ENCODE measurements at regions not wholly inside any gene's neighbourhood (a gene's known extent, or its start where the extent isn't known, plus 50 kb on each side); places are given as distances from the start of the nearest gene placed in this dataset.
A peak's percentile ranks its signal among the peaks of the same experiment; 100 is the strongest.

- no peak overlapping the region for H3K27ac ChIP-seq (replicated peaks)
- TF ChIP-seq CTCF (IDR thresholded peaks at IDR 0.05; ENCODE audit: borderline replicate concordance): no peak
- peaks cover 50% of the 10 kb centered on the region for H3K27me3 ChIP-seq (ENCODE audit: low read depth)
- intact Hi-C loops (cut with micrococcal nuclease): loop anchor here (5.0 kb wide), 2 partner anchors 240 to 255 kb away; partner anchors contain the start of gene SPO11
- peaks cover 4% of the 10 kb centered on the region for H3K9me3 ChIP-seq (replicated peaks)
- H3K4me1 ChIP-seq: peaks cover 8% of the 10 kb centered on the region
- H3K4me3 ChIP-seq: no peak overlapping the region
- no peak for DNase-seq
- no peaks in the 10 kb centered on the region for H3K36me3 ChIP-seq
These were observed 178.7 kb downstream of the BMP7 start for GRCh38 chr20:57087705-57088104.

GRCh38 chr20:57088436-57088835 is 178.0 kb downstream of the BMP7 start:
- intact Hi-C loops (cut with micrococcal nuclease): loop anchor here (5.0 kb wide), 2 partner anchors 239 to 254 kb away; partner anchors contain the start of gene SPO11
- Histone ChIP-seq H3K27me3 (ENCODE audit: low read depth) (peaks cover 49% of the 10 kb centered on the region), H3K4me1 (peaks cover 8% of the 10 kb centered on the region), H3K27ac (replicated peaks) (no peak overlapping the region), H3K4me3 (no peak overlapping the region), H3K36me3 (no peaks in the 10 kb centered on the region), H3K9me3 (replicated peaks) (peaks cover 4% of the 10 kb centered on the region)
- no peak for DNase-seq
- TF ChIP-seq CTCF (IDR thresholded peaks at IDR 0.05; ENCODE audit: borderline replicate concordance): no peak

- Histone ChIP-seq H3K4me3 (no peak overlapping the region), H3K36me3 (no peaks in the 10 kb centered on the region), H3K27ac (replicated peaks) (no peak overlapping the region), H3K4me1 (peaks cover 8% of the 10 kb centered on the region), H3K9me3 (replicated peaks) (peaks cover 4% of the 10 kb centered on the region), H3K27me3 (ENCODE audit: low read depth) (peaks cover 52% of the 10 kb centered on the region)
- peak; percentile 59 for DNase-seq
- TF ChIP-seq CTCF (IDR thresholded peaks at IDR 0.05; ENCODE audit: borderline replicate concordance): peak; percentile 94
- intact Hi-C loops (cut with micrococcal nuclease): loop anchor here (5.0 kb wide), 2 partner anchors 238 to 253 kb away; partner anchors contain the start of gene SPO11
These were observed 176.7 kb downstream of the BMP7 start for GRCh38 chr20:57089699-57090144.

GRCh38 chr20:57090590-57091560 is 175.6 kb downstream of the BMP7 start:
- intact Hi-C loops (cut with micrococcal nuclease): no loop called here
- no peak for DNase-seq

GRCh38 chr20:57091748-57092111 is 174.7 kb downstream of the BMP7 start:
- Histone ChIP-seq H3K36me3 (no peaks in the 10 kb centered on the region), H3K4me3 (no peak overlapping the region), H3K9me3 (replicated peaks) (peaks cover 4% of the 10 kb centered on the region), H3K27ac (replicated peaks) (no peak overlapping the region), H3K27me3 (ENCODE audit: low read depth) (peaks cover 37% of the 10 kb centered on the region), H3K4me1 (peaks cover 8% of the 10 kb centered on the region)
- no peak for DNase-seq
- no peak for TF ChIP-seq CTCF (IDR thresholded peaks at IDR 0.05; ENCODE audit: borderline replicate concordance)
- intact Hi-C loops (cut with micrococcal nuclease): no loop called here

More at GRCh38 chr20:57090590-57091560, 175.6 kb downstream of the BMP7 start:
- peaks cover 46% of the 10 kb centered on the region for H3K27me3 ChIP-seq (ENCODE audit: low read depth)
- H3K4me1 ChIP-seq: peaks cover 8% of the 10 kb centered on the region
- H3K9me3 ChIP-seq (replicated peaks): peaks cover 4% of the 10 kb centered on the region
- no peak overlapping the region for H3K27ac ChIP-seq (replicated peaks)
- H3K36me3 ChIP-seq: no peaks in the 10 kb centered on the region
- H3K4me3 ChIP-seq: no peak overlapping the region
- no peak for TF ChIP-seq CTCF (IDR thresholded peaks at IDR 0.05; ENCODE audit: borderline replicate concordance)
